PC-3 (cell line): ENCODE measurements at regions not wholly inside any gene's neighbourhood (a gene's known extent, or its start where the extent isn't known, plus 50 kb on each side); places are given as distances from the start of the nearest gene placed in this dataset.

Source experiments
- ATAC-seq: fragments of 200-7000 bp; cut with Tn5 transposase; 2 replicates; pipeline ENCODE4 v1.9.1; 2020; ENCODE audit warnings: mild to moderate bottlenecking, moderate library complexity
- BruUV-seq: library from RNA; stranded (reverse); fragments of 400-500 nt; replicated peaks from 2 replicates; lab custom pipeline; 2021; lab: Mats Ljungman, UMichigan
- CTCF ChIA-PET: fragments of 300-600 bp; sonication (Branson Sonifier 250); formaldehyde crosslinking; loops from one replicate; lab custom pipeline; 2022; ENCODE audit warnings: antibody characterized with exemption; lab: Charles Lee
- POLR2A ChIA-PET: fragments of 300-600 bp; sonication (Branson Sonifier 250); formaldehyde crosslinking; loops from one replicate; lab custom pipeline; 2022; ENCODE audit warnings: antibody characterized with exemption; ENCODE audit not compliant: unreplicated experiment; lab: Charles Lee
- DNase-seq: peaks from one replicate; pipeline ENCODE4 v3.0.0-alpha.2; 2015
- H2AFZ ChIP-seq: fragments of 300-600 bp; sonication (generic); 2 replicates; pipeline ENCODE4 v1.6.0; 2016; ENCODE audit warnings: antibody characterized with exemption, low read length
- H3F3A ChIP-seq: fragments of 300-600 bp; sonication (generic); one replicate; pipeline ENCODE4 v1.6.0; 2017; ENCODE audit warnings: antibody characterized with exemption, low read length, control low read depth, mild to moderate bottlenecking; ENCODE audit not compliant: unreplicated experiment
- H3K27ac ChIP-seq: fragments of 300-600 bp; sonication (generic); 2 replicates; pipeline ENCODE4 v1.5.1; 2016; ENCODE audit warnings: mild to moderate bottlenecking, low read length
- H3K27me3 ChIP-seq: fragments of 300-600 bp; sonication (generic); 2 replicates; pipeline ENCODE4 v1.6.1; 2016; ENCODE audit warnings: low read length, mixed read lengths
- H3K36me3 ChIP-seq: fragments of 300-600 bp; sonication (generic); 2 replicates; pipeline ENCODE4 v1.6.1; 2016; ENCODE audit warnings: low read depth, mixed run types, low read length, mixed read lengths
- H3K4me1 ChIP-seq: fragments of 300-600 bp; sonication (generic); 2 replicates; pipeline ENCODE4 v1.5.1; 2016; ENCODE audit warnings: low read length; ENCODE audit not compliant: insufficient read depth
- H3K4me2 ChIP-seq: fragments of 300-600 bp; sonication (generic); 2 replicates; pipeline ENCODE4 v1.6.0; 2016; ENCODE audit warnings: low read length
- H3K4me3 ChIP-seq: fragments of 300-600 bp; sonication (generic); 2 replicates; pipeline ENCODE4 v1.5.1; 2016; ENCODE audit warnings: mild to moderate bottlenecking, low read length, mixed read lengths
- H3K79me2 ChIP-seq: fragments of 300-600 bp; sonication (generic); 2 replicates; pipeline ENCODE4 v1.6.1; 2017; ENCODE audit warnings: low read length, mixed read lengths
- H3K9ac ChIP-seq: fragments of 300-600 bp; sonication (generic); 2 replicates; pipeline ENCODE4 v1.6.0; 2016; ENCODE audit warnings: mild to moderate bottlenecking, low read length
- H3K9me2 ChIP-seq: fragments of 300-600 bp; sonication (generic); replicated peaks from 2 replicates; pipeline ENCODE4 v1.6.1; 2016; ENCODE audit warnings: mixed run types, low read length, mixed read lengths
- H3K9me3 ChIP-seq: fragments of 300-600 bp; sonication (generic); 2 replicates; pipeline ENCODE4 v1.6.1; 2016; ENCODE audit warnings: low read length, mixed read lengths
- H4K20me1 ChIP-seq: fragments of 300-600 bp; sonication (generic); 2 replicates; pipeline ENCODE4 v1.6.1; 2016; ENCODE audit warnings: low read length, mixed read lengths
- EZH2 ChIP-seq: fragments of 300-600 bp; sonication (generic); IDR thresholded peaks from one replicate; pipeline ENCODE4 v1.6.1; 2017; ENCODE audit warnings: antibody characterized with exemption, mild to moderate bottlenecking, low read length; ENCODE audit not compliant: unreplicated experiment
- EZH2phosphoT487 ChIP-seq: fragments of 300-600 bp; sonication (generic); IDR thresholded peaks from 2 replicates; pipeline ENCODE4 v1.6.1; 2018; ENCODE audit warnings: mild to moderate bottlenecking, antibody characterized with exemption, low read length, borderline replicate concordance
- intact Hi-C: fragments of 100-400 bp; cut with micrococcal nuclease; formaldehyde crosslinking; loops from 2 replicates; pipeline ENCODE4 v1.9.0; 2023
- TF ChIP-seq, protein P1 (sequence below): fragments of 300-600 bp; sonication (generic); conservative IDR thresholded peaks from 2 replicates; pipeline ENCODE4 v1.5.1; 2017; ENCODE audit warnings: antibody characterized with exemption, low read depth, mild to moderate bottlenecking, low read length

- Histone ChIP-seq H3K27ac (peak overlapping the region; percentile 37; the same call in 1 of the 2 replicates), H2AFZ (no peak overlapping the region)
- intact Hi-C loops = no loop called here
Measured at GRCh38 chr1:199301472-199302217, 662.8 kb downstream of the PTPRC start.

DNA sequence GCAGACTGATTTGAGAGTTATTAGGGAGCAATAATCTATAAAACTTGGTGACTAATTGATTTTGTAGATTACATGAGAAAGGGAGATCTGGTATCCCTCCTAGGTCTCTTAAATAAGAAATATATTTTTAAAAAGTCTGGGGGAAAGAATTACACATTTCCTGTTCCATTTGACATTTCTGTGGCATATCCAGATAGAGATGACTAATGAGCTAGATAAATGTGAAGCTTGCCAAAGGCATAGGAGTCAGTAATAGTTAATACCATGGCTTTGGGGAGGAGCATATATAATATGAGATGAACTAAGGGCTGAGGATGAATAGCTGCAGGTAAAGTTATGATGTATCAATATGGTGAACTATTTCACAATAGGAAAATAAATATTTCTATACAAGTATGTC, 663.7 kb downstream of the PTPRC start:
- ATAC-seq (peak; percentile 97), DNase-seq (peak; percentile 74)
- no peaks in the 10 kb centered on the region for H3K27me3 ChIP-seq
- H3K79me2 ChIP-seq = no peaks in the 10 kb centered on the region
- intact Hi-C loops = no loop called here
- ChIA-PET CTCF (interaction anchor here (1.0 kb wide), 1 partner anchor 120 kb away, joined by 3 read pairs; no protein-coding TSS in a partner anchor), POLR2A (no interaction called here)
- H3K9me2 ChIP-seq = no peaks in the 10 kb centered on the region
- H3K9ac ChIP-seq = no peak overlapping the region
- BruUV-seq = no TSS peak
- H3K9me3 ChIP-seq = no peaks in the 10 kb centered on the region
- TF ChIP-seq EZH2 (no peak), EZH2phosphoT487 (no peak)
- TF ChIP-seq, protein P1, sequence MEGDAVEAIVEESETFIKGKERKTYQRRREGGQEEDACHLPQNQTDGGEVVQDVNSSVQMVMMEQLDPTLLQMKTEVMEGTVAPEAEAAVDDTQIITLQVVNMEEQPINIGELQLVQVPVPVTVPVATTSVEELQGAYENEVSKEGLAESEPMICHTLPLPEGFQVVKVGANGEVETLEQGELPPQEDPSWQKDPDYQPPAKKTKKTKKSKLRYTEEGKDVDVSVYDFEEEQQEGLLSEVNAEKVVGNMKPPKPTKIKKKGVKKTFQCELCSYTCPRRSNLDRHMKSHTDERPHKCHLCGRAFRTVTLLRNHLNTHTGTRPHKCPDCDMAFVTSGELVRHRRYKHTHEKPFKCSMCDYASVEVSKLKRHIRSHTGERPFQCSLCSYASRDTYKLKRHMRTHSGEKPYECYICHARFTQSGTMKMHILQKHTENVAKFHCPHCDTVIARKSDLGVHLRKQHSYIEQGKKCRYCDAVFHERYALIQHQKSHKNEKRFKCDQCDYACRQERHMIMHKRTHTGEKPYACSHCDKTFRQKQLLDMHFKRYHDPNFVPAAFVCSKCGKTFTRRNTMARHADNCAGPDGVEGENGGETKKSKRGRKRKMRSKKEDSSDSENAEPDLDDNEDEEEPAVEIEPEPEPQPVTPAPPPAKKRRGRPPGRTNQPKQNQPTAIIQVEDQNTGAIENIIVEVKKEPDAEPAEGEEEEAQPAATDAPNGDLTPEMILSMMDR = no peak
- H3K27ac ChIP-seq = peak overlapping the region; percentile 37; the same call in 1 of the 2 replicates
- H2AFZ ChIP-seq = no peak overlapping the region
- H3K4me1 ChIP-seq = peaks cover 8% of the 10 kb centered on the region
- no peaks in the 10 kb centered on the region for H3F3A ChIP-seq
- no peaks in the 10 kb centered on the region for H4K20me1 ChIP-seq
- no peaks in the 10 kb centered on the region for H3K36me3 ChIP-seq
- H3K4me3 ChIP-seq = no peak overlapping the region
- peak overlapping the region; percentile 56; the same call in 1 of the 2 replicates for H3K4me2 ChIP-seq

More at GRCh38 chr1:199301472-199302217, 662.8 kb downstream of the PTPRC start:
- no TSS peak for BruUV-seq
- Histone ChIP-seq H3K36me3 (no peaks in the 10 kb centered on the region), H3K27me3 (no peaks in the 10 kb centered on the region), H4K20me1 (no peaks in the 10 kb centered on the region), H3K79me2 (no peaks in the 10 kb centered on the region), H3K4me1 (peaks cover 8% of the 10 kb centered on the region), H3K4me2 (peak overlapping the region; percentile 56; the same call in 1 of the 2 replicates), H3K4me3 (no peak overlapping the region), H3K9me3 (no peaks in the 10 kb centered on the region), H3F3A (no peaks in the 10 kb centered on the region), H3K9me2 (no peaks in the 10 kb centered on the region), H3K9ac (no peak overlapping the region)
- ATAC-seq (no peak), DNase-seq (no peak)
- CTCF ChIA-PET = interaction anchor here (0.7 kb wide), 1 partner anchor 179 kb away, joined by 4 read pairs; no protein-coding TSS in a partner anchor
- POLR2A ChIA-PET = no interaction called here
- TF ChIP-seq EZH2 (no peak), EZH2phosphoT487 (no peak)
- TF ChIP-seq, protein P1 = no peak

- BruUV-seq = no TSS peak
Measured at GRCh38 chr1:199303035-199303434, 664.2 kb downstream of the PTPRC start.

More at GRCh38 chr1:199303035-199303434, 664.2 kb downstream of the PTPRC start:
- Histone ChIP-seq H3K36me3 (no peaks in the 10 kb centered on the region), H3K27me3 (no peaks in the 10 kb centered on the region), H3K79me2 (no peaks in the 10 kb centered on the region), H3K9me3 (no peaks in the 10 kb centered on the region), H3K9me2 (no peaks in the 10 kb centered on the region), H3K9ac (no peak overlapping the region), H3K4me3 (no peak overlapping the region), H3K4me2 (no peak overlapping the region), H3K27ac (no peak overlapping the region), H3F3A (no peaks in the 10 kb centered on the region), H3K4me1 (peaks cover 8% of the 10 kb centered on the region), H2AFZ (no peak overlapping the region), H4K20me1 (no peaks in the 10 kb centered on the region)
- DNase-seq (no peak), ATAC-seq (no peak)
- intact Hi-C loops = no loop called here
- ChIA-PET CTCF (interaction anchor here (1.0 kb wide), 1 partner anchor 119 kb away, joined by 3 read pairs; no protein-coding TSS in a partner anchor), POLR2A (no interaction called here)
- TF ChIP-seq, protein P1 = no peak
- TF ChIP-seq EZH2phosphoT487 = no peak
- TF ChIP-seq EZH2 = no peak
